ENCODE measurements at regions not wholly inside any gene's neighbourhood (a gene's known extent, or its start where the extent isn't known, plus 50 kb on each side); places are given as distances from the start of the nearest gene placed in this dataset.

- 45 to 79% methylated on average over 4 of the region's 4 CpGs for WGBS, 2 donors
- Histone ChIP-seq H3K9me3 (ENCODE audit: control insufficient read depth in 4 of 4, insufficient read depth in 3 of 4, low read length in 3 of 4) (peaks cover 0 to 2% (median 0%) of the 10 kb centered on the region in 4 donors), H3K4me1 (ENCODE audit: control insufficient read depth in 5 of 5, insufficient read depth in 5 of 5, low read length in 5 of 5) (no peaks in the 10 kb centered on the region), H3K36me3 (ENCODE audit: control insufficient read depth in 4 of 4, insufficient read depth in 4 of 4, low read length in 4 of 4) (no peaks in the 10 kb centered on the region), H3K27ac (ENCODE audit: low read depth in 1 of 2, low read length in 1 of 2) (no peak overlapping the region), H3K9ac (ENCODE audit: insufficient read depth in 1 of 2, low read length in 2 of 2) (no peak overlapping the region), H3K27me3 (ENCODE audit: control insufficient read depth in 3 of 3, insufficient read depth in 3 of 3, low read length in 2 of 3) (no peaks in the 10 kb centered on the region), H3K4me3 (no peak overlapping the region)
- DNase-seq (no peak), ATAC-seq (ENCODE audit: insufficient read depth, low FRiP score) (no peak)
- TF ChIP-seq CTCF (IDR thresholded peaks at IDR 0.05; ENCODE audit: control extremely low read depth, extremely low read depth) = no peak
Measured at GRCh38 chr16:6864244-6864643, 468.4 kb upstream of the RBFOX1 start.

- no peaks in the 10 kb centered on the region for H3K36me3 ChIP-seq (ENCODE audit: control insufficient read depth in 4 of 4, insufficient read depth in 4 of 4, low read length in 4 of 4)
- H3K9ac ChIP-seq (ENCODE audit: insufficient read depth in 1 of 2, low read length in 2 of 2) = no peak overlapping the region
- no peaks in the 10 kb centered on the region for H3K4me1 ChIP-seq (ENCODE audit: control insufficient read depth in 5 of 5, insufficient read depth in 5 of 5, low read length in 5 of 5)
- ATAC-seq (ENCODE audit: insufficient read depth, low FRiP score) (no peak), DNase-seq (no peak)
- no peaks in the 10 kb centered on the region for H3K9me3 ChIP-seq (ENCODE audit: control insufficient read depth in 4 of 4, insufficient read depth in 3 of 4, low read length in 3 of 4)
- WGBS, 2 donors = 44 to 74% methylated on average over 2 of the region's 2 CpGs
- no peak for TF ChIP-seq CTCF (IDR thresholded peaks at IDR 0.05; ENCODE audit: control extremely low read depth, extremely low read depth)
- no peaks in the 10 kb centered on the region for H3K27me3 ChIP-seq (ENCODE audit: control insufficient read depth in 3 of 3, insufficient read depth in 3 of 3, low read length in 2 of 3)
- no peak overlapping the region for H3K27ac ChIP-seq (ENCODE audit: low read depth in 1 of 2, low read length in 1 of 2)
- H3K4me3 ChIP-seq = no peak overlapping the region
Measured at GRCh38 chr16:6863135-6863534, 469.5 kb upstream of the RBFOX1 start.

- Histone ChIP-seq H3K36me3 (ENCODE audit: control insufficient read depth in 4 of 4, insufficient read depth in 4 of 4, low read length in 4 of 4) (no peaks in the 10 kb centered on the region), H3K27me3 (ENCODE audit: control insufficient read depth in 3 of 3, insufficient read depth in 3 of 3, low read length in 2 of 3) (no peaks in the 10 kb centered on the region), H3K27ac (ENCODE audit: low read depth in 1 of 2, low read length in 1 of 2) (no peak overlapping the region), H3K4me1 (ENCODE audit: control insufficient read depth in 5 of 5, insufficient read depth in 5 of 5, low read length in 5 of 5) (no peaks in the 10 kb centered on the region), H3K9me3 (ENCODE audit: control insufficient read depth in 4 of 4, insufficient read depth in 3 of 4, low read length in 3 of 4) (no peaks in the 10 kb centered on the region), H3K9ac (ENCODE audit: insufficient read depth in 1 of 2, low read length in 2 of 2) (no peak overlapping the region), H3K4me3 (no peak overlapping the region)
- no peak for DNase-seq
- no peak for TF ChIP-seq CTCF (IDR thresholded peaks at IDR 0.05; ENCODE audit: control extremely low read depth, extremely low read depth)
- no peak for ATAC-seq (ENCODE audit: insufficient read depth, low FRiP score)
- WGBS, 2 donors = 61 to 80% methylated on average over 6 of the region's 6 CpGs
Measured at GRCh38 chr16:6861815-6862477, 470.7 kb upstream of the RBFOX1 start.

Data from lung (tissue), 11 donors.